ENCODE measurements at regions not wholly inside any gene's neighbourhood (a gene's known extent, or its start where the extent isn't known, plus 50 kb on each side); places are given as distances from the start of the nearest gene placed in this dataset.

DNA sequence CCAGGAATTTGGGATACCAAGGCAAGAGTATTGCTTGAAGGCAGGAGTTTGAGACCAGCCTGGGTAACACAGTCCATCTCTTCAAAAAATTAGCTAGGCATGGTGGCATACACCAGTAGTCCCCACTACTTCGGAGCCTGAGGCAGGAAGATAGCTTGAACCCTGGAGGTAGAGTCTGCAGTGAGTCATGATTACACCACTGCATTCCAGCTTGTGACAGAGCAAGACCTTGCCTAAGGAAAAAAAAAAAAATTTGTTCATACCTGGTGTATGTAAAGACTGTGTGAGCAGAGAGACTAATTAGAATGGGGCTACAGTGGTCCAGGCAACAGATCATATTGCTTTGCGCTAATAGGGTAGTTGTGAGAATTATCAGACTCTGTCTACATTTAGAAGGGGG is 778.3 kb upstream of the PCDH20 start:
- TF ChIP-seq POLR2AphosphoS5 (IDR thresholded peaks at IDR 0.05; ENCODE audit: borderline replicate concordance, low read depth, low read length) (no peak), EZH2 (IDR thresholded peaks at IDR 0.05) (no peak), FOXP2 (optimal IDR thresholded peaks at IDR 0.05; ENCODE audit: control extremely low read depth, extremely low read length, insufficient read depth) (no peak)
